ENCODE measurements at regions not wholly inside any gene's neighbourhood (a gene's known extent, or its start where the extent isn't known, plus 50 kb on each side); places are given as distances from the start of the nearest gene placed in this dataset.
"Not testable (repeated sequence)": the region's sequence is repeated elsewhere in the genome, so short reads cannot be mapped to it uniquely, and the experiment has no call there.

DNA sequence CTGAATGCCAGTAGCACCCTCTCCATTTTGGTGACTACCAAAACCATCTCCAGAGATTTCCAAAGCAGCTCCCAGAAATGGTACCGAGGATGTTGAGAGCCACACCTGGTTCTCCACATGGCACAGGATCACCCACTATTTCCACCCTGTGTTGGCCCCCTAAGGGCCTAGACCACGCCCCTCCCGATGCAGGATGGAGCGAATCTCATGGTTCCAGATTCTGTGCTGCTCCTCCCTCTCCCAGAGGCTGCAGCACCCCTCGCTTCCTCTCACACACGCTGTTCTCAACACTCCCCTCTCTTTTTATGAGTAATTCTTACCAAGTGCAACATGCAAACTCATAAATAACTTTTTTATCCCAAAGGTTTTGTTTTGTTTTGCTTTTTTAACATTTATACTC, 571.5 kb downstream of the STK39 start:
- no peak for DNase-seq

DNA sequence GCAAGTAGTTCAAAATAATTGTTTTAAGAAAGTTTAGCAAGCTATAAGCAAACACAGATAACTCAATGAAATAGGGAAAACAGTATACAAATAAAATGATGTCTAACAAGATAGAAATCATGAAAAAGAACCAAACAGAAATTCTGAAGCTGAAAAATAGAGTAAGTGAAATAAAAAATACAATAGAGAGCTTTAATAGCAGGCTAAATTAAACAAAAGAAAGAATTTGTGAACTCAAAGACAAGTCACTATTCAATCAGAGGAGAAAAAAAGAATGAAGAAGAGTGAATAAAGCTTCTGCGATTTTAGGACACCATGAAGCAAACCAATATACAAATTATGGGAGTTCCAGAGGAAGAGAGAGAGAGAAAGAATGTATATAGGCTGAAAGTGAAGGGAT, 576.8 kb downstream of the STK39 start:
- DNase-seq = no peak

DNA sequence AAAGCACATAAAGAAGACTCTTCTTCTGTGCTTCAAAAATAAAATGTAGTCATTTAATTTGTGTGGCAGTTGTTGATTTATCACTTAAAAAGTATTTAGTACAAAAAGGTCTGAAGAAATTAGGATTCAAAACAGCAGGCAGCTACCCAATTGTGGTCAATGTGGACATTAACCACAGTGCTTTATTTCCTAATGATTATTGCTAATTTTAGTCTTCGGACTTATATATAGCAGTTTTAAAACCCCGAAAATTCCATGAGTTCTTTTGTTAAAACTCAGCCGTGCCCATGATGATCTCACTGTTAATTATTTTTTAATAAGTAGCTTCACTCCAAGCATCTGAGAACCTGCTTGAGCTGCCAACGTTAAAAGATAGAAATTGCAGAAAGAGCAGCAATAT, 594.3 kb downstream of the STK39 start:
- no peak for DNase-seq

DNA sequence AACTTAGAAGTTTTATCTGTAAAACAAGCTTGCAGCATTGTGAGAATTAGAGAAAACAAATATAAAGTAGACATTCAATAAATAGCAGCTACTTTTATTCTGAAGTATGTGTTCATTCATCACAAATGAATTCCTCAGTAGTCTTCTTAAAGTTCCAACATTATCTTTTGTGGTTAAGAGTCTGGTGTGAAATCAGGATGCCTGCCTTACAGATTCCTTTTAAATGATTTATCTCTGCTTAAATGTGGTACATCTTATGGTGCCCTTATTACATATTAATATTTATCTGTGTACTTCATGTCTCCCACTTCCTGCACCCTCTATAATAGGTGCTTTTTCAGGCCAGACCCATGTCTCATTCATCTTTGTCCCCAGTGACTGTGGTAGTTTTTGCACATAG, 595.0 kb downstream of the STK39 start:
- DNase-seq = no peak

DNA sequence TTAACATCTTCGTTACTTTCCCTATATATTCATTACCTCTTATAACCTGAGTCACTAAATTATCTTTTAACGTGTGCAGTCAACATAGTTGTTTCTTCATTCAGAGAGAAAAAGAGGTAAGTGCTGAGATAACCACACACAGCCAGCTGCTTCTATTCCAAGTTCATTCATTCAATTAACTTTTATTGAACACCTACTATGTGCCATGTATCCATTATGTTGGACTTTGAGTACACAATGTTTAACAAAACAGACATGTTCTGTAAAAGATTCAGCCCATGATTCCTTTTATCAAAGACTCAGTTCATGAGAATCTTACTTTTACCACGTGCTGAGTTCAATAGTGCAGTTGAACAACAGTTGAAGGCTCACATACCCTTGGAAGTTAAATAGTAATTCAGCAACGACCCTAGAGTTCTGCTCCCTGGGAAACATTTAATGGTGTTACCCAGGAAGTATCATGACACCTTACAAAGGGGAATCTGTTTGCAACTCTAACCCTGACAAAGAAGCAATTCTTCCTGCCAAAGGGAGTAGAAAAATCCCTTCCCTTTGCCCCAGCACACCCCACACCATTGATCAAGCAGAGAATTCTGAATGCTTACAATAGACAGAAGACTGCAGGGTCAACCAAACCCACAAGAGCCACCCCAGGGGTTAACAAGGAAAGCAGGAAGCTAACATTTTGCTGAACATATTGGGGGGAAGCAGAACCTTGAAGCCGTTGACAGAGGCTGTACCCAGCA, 595.8 kb downstream of the STK39 start:
- no peak for DNase-seq

DNA sequence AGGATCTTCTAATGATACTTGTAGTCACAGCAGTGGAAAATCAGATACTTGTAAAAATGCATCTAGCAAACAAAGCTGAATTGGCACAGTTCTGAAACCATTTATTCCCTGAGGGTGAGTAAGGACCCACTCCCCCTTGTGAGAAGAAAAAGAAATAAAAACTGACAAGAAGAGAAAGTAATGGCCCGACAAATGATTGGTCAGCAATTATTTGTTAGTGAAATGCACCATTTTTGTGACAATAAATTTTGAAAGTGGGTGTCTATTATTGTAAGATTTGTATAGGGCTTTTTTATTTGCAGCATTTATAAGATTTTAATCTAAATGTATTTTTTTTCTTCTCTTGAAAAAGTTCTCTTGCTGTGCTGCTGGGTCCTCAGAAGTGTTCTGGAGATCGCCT, 600.8 kb downstream of the STK39 start:
- no peak for DNase-seq

DNA sequence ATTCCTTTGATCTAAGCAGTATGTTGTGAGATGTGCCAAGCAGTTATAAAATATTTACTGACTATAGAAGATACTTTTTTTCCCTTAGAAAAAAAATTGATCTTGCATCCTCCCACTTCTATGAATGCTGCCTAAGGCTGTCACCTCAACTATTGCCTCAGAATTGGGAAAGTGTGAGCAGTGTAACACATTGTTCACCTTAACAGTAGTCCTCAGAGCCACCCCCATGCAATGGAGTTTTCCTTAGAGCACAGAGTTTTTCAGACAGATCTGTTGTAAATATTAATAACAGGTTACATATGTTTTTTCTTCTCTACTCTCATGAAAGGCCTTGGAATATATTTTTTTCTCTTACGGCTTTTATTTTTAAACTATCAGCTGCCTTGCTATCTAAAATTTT, 607.3 kb downstream of the STK39 start:
- no peak for DNase-seq

DNA sequence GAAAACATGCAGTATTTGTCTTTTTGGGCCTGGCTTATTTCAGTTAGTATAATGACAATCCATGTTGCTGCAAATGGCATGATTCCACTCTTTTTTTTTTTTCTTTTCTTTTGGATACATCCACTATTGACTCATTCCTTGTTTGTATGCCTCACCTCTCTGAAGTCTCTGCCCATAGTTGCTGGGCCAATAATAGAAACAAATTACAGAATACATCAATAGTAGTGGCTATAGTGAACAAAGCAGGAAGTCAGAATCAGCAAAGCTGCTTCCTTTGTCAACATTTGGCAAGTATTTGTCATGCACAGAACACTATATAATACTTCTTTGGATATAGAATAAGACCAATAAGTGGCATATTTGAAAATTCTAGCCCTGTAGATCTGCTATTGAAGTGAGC, 609.7 kb downstream of the STK39 start:
- no peak for DNase-seq

DNA sequence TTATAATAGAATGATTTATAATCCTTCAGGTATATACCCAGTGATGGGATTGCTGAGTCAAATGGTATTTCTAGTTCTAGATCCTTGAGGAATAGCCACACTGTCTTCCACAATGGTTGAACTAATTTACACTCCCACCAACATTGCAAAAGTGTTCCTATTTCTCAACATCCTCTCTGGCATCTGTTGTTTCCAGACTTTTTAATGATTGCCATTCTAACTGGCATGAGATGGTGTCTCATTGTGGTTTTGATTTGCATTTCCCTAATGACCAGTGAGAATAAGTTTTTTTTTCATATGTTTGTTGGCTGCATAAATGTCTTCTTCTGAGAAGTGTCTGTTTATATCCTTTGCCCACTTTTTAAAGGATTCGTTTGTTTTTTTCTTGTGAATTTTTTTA, 615.1 kb downstream of the STK39 start:
- not testable (repeated sequence) for DNase-seq

DNA sequence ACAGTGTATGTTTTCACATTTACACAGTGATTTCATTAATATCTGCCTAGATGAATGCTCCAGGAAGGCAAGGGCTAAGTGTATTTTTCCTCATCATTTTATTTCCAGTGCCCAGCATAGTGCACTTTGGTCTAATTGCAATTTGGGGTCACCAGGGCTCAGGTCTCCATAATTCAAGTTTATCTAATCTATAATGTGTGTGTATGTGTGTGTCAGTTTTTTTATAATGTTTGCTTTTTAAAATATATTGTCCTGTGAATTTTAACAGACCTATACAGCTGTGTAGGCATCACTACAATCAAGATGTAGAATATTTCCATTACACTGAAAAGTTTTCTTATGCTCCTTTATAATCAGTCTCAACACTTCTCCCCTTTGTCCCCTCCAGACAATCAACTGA, 620.4 kb downstream of the STK39 start:
- DNase-seq = no peak

DNA sequence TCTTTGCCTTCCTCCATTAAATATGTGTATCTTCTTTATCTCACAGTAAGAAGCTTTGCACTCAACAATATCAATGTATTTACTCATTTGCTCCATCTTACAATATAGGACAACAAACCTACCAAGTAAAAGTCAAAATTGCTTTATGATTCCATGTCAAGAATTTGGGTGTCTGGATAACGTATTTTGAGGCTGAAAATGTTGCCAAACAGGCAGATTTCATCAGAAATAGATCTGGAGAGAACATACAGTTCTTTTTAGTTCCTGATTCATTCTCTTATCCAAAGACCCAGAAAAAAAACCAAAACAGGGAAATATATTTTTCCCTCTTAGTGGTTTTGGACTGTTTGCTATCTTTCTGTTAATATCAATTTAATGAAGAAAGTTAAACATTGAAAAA, 621.1 kb downstream of the STK39 start:
- DNase-seq = no peak

DNA sequence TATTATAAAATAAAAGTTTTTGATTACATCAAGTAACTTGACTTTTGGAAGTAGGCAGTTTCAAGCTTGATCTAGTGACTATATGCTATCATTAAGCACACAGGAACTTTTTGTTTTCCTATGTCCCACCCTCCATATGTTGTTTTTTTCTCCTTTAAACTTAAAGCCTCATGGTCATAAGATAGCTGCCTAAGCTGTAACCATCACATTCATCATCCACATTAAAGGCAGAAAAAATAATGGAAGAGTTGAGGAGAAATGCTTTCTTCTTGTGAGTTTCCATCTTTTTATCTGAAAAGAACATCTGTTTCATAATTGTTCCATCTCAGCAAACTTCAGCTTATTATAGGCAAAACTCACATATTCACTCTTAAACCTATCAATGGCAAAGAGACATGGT, 630.4 kb downstream of the STK39 start:
- no peak for DNase-seq

DNA sequence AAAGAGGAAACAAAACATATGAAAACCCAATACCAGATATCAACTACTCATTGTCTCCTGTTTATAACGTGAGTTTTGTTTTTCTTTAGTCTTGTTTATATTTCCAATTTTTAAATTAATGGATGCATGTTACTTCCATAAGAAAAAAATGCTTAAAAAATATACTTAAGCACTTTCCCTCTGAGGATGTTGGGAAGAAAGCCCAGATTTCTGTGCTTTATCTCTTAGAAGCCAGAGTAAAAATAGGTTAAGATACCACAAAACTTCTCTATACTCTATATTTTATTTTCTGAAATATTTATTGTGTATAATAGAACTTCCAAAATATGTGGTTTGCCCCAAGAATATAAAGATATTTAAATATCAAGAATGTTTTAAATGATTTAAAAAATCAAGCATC, 633.9 kb downstream of the STK39 start:
- DNase-seq = no peak

DNA sequence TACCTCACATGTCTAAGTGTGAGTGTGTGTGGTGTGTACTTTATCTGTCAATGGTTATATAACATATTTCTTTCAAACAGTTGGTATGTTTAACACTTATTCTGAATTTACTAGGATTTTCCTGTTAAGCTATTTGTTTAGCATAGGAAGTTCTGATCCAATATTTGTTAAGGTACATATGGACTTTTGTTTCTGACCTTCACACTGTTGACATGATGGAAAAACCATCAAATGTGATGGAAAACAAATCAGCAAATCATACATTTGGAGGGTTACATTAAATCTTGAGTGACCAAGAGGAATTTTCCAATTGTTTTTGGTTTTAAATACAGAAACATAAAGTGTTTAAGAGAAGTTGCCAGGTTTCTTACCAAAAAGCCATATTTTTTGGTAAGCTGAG, 638.9 kb downstream of the STK39 start:
- DNase-seq = no peak

DNA sequence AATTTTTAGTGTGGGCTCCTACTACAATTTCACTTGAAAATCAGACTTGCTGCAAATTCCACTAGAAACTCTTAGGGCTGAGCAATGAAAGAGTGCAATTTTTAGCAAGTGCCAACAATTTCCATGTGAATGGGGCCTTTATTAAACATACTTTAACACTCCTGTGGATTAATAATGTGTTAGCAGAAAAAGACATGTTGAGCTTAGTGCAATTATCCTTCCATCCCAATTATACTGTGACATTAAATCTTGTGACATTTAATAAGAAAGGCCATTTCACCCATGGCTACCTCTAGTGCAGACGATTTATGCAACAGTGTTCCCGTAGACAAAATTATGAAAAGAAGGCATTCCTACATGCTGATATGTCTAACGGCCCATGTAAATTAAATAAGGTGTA, 639.7 kb downstream of the STK39 start:
- DNase-seq = no peak

DNA sequence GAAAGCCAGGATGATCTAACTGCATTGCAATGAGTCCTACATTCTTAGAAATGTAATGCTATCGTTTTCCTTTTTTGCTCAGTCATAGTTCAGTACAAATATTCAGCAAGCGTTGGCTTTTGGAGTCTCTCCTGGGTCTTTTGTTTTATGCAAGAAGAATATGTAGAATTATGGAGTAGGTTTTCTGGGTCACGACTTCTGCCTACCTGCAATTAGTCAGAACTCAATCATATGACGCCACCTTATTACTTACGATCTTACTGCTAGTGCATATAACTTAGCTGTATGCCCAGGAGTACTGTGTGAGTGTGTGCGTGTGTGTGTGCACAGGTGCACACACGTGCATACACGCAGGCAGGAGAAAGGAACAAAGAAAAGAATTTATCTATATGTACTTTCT, 640.2 kb downstream of the STK39 start:
- DNase-seq = no peak

DNA sequence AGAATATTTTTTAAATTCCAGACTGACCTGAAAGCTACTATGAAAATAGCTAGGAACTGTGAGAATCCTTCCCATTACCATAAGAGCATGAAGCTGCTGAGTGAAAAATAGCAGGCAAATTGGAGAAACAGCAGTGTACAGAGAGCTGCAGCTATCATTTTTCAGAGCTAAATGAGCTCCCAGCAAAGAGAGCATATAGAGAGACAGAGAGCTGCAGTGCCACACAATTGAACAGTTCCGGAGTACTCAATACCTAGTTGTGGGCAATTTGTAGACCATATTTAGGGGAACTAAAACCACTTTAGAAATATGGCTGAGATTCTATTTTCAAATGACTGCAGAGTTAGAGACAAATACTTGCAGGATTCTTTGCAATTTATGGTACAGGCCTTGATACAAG, 645.3 kb downstream of the STK39 start:
- DNase-seq = no peak

DNA sequence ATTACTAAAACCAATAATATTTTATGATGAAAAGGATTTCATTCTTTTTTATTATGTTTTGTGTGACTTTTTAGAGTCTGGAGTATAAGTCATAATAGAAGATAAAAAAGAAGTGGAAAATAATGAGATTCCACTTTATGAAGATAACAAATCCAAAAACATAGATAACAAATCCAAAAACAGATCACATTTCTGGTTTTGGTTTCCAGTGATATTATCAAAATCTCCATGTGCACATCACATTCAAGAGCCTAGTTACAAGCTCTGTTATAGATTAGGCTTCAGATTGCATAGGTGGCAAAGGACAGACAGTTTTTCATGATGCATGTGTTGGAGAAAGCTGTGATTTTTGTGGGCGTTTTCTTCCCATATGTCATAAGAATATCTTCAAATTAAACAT, 648.2 kb downstream of the STK39 start:
- DNase-seq = no peak

DNA sequence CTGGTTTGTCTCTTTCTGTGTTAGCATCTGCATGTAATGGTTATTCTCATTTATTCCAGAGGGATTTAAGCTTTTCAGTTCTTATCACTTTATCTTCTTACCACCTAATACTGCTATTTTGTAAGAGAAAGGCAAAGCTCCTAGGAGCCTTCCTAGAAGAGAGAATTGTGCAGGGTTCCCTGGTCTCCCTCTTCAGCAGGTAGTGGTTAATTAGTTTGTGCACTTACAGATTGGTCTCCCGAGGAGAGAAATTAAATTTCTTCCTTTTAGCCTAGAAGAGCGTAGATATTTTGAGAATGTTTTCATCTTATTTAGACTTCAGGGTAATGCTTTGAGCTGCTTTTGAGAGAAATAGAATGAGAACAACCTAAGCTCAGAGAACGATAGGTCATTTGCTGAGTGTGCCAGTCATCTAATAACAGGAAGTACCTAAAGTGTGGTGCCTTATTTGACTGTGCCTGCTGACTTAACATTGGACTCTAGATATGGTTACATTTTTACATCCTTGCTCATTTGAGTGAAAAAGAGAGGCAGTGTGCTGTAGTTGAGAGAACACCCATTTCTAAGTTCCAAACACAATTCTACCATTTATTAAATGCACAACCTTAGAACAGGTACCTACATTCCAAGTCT, 651.4 kb downstream of the STK39 start:
- no peak for DNase-seq

DNA sequence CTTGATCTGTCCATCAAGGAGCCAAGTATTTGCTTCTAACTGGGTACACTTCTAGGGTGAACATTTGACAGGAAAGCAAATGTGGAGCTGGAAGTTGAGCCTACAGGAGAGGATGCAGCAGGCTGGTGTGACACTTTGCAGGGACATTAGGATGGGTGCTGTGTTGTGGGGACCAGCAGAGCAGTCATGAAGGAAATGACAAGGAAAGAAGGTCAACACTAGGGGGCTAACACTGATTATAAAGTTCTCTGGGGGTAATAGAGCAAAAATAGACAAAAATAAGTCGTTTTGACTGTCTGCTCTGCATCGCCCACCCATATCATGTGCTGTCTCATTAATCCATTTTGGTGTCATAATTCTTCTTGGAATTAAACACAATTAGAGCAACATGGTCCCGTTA, 652.4 kb downstream of the STK39 start:
- no peak for DNase-seq

DNA sequence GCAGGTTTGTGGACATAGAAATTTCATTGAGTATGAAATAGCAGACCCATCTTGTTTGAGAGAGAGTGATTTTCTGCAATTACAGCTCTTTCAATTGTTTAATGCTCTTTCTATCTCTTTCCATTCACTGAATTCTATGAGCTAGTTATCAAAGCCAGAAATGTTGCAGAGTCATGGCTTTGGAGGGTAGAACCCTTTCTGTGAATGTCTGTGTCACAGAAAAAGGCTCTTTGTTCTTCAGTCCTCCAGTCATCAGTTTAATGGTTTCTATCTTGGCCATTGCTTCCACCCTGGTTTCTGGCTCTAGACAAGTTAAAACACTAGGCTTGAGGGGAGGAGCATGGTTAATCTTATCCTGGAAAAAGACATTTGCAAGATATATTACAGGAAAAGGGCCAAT, 655.0 kb downstream of the STK39 start:
- DNase-seq = no peak

DNA sequence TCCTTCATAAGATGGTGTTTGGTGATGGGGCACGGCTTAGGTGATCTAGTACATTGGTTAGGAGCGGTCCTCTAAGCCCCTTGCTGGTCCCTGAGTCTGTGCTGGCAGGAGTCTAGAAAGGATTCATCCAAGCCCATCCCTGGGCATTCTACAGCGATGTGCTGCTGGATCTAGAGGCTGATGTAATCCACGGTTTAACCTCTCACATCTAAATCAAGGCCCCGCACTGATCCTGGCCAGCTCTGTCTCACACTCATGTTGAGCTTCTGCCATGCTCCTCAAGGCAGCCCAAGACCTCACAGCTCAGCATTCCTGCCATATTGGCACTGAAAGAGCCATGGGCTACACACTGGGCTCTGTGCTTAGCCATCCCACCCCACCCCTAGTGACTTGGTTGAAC, 664.8 kb downstream of the STK39 start:
- no peak for DNase-seq

DNA sequence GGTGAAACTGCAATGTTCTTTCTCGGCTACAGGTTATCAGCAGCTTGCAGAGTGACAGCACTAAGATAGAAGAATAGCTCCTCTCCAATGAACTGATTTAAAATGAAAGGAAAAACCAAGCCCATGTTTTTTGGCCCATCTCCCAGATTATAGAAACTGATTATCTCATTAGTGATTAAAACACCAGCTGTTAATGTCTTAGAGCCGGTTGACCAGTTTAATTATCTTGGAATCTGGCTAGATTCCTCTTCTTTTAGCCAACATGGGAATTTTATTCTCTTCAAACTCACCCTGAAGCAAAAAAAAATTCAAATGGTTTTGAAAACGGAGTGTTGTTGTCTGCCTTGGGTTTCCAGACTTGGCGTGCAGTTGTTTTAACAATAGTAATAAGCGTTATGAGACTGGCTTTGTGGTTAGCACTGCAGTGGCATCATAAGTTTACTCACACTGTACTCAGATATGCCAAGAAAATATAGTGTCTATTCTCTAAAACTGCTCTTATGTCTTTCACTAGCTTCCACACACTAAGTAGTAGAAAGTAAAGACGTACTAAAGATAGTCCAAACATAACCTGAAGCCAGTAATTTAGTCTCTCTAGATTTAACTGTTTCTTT, 665.3 kb downstream of the STK39 start:
- DNase-seq = peak; percentile 74

DNA sequence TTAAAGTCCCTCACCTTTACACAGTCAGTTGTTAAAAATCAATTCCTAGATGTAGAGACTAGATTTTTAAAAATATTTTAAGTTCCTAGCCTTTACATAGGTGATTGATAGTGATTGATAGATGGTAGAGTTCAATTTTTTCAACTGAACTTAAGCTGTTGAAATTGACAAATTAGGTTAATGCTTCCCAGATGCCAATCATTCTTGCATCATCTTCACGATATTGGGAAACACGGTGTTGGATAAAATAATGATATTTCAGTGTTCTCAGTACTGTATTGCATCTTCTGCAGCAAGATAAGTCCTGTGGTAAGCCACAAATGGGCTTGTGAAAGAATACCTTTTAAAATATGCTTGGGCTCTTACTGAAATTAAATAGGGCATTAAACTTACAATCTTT, 667.6 kb downstream of the STK39 start:
- no peak for DNase-seq

DNA sequence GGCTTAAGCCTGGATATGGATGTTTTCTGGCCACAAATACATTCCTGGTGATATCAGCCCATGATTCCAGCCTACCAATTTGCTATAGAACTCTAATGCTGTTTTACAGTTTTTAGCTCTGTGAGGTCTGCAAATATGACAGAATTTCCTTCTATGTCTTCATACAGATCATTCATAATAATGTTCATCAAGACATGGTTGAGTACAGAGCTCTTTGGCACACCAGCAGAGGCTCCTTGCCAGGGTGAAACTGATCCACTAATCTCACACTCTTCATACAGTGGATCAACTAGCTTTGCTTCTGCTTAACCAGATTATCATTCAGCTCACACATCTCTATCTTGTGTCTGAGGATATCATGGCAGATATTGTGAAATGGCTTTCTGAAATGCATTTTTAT, 672.1 kb downstream of the STK39 start:
- DNase-seq = no peak

All from DMS 273 treated with DMSO at 0.1 percent for 48 hours (cell line).